Fibroblast of lung (primary cell): ENCODE measurements at regions not wholly inside any gene's neighbourhood (a gene's known extent, or its start where the extent isn't known, plus 50 kb on each side); places are given as distances from the start of the nearest gene placed in this dataset.

Experiments used
- DNase-seq, 2 donors: peaks; one replicate each; pipeline versions ENCODE4 v3.0.0 to v3.0.0-alpha.2; 2010; ENCODE audit warnings: low read depth in 2 of 2
- H2AFZ ChIP-seq: 2 replicates; pipeline ENCODE4 v1.5.1; 2012; ENCODE audit warnings: low read length, control low read depth, inconsistent platforms
- H3K27ac ChIP-seq: 2 replicates; pipeline ENCODE4 v1.5.1; 2011; ENCODE audit warnings: low read length, control low read depth; ENCODE audit not compliant: insufficient read depth
- H3K27me3 ChIP-seq: 2 replicates; pipeline ENCODE4 v1.5.1; 2011; ENCODE audit warnings: mild to moderate bottlenecking, low read length; ENCODE audit not compliant: control insufficient read depth, insufficient read depth
- H3K36me3 ChIP-seq: 2 replicates; pipeline ENCODE4 v1.5.1; 2011; ENCODE audit warnings: low read length; ENCODE audit not compliant: control insufficient read depth, insufficient read depth
- H3K4me1 ChIP-seq: 2 replicates; pipeline ENCODE4 v1.5.1; 2011; ENCODE audit warnings: low read length; ENCODE audit not compliant: control insufficient read depth, insufficient read depth; ENCODE audit errors: extremely low read depth
- H3K4me2 ChIP-seq: 2 replicates; pipeline ENCODE4 v1.5.1; 2011; ENCODE audit warnings: low read length, control low read depth; ENCODE audit not compliant: insufficient read depth; ENCODE audit errors: extremely low read depth
- H3K4me3 ChIP-seq, 4 experiments: fragments of 200-600 bp in 1 of 4; sonication (generic) in 1 of 4; replicated peaks in 1 of 4; 2 replicates each; pipeline ENCODE4 v1.5.1; 2011 to 2016; ENCODE audit warnings: low read length in 4 of 4, low read depth in 3 of 4, mild to moderate bottlenecking in 3 of 4, control low read depth in 2 of 4, inconsistent platforms in 1 of 4, mixed read lengths in 1 of 4; ENCODE audit not compliant: insufficient read depth in 1 of 4; ENCODE audit errors: control extremely low read depth in 1 of 4
- H3K79me2 ChIP-seq: 2 replicates; pipeline ENCODE4 v1.5.1; 2012; ENCODE audit warnings: mild to moderate bottlenecking, low read length, inconsistent platforms; ENCODE audit not compliant: control insufficient read depth, insufficient read depth
- H3K9ac ChIP-seq: 2 replicates; pipeline ENCODE4 v1.5.1; 2011; ENCODE audit warnings: mild to moderate bottlenecking, low read length, control low read depth; ENCODE audit not compliant: insufficient read depth
- H3K9me3 ChIP-seq: 2 replicates; pipeline ENCODE4 v1.5.1; 2012; ENCODE audit warnings: low read depth, low read length; ENCODE audit not compliant: control insufficient read depth, insufficient read depth
- H4K20me1 ChIP-seq: 2 replicates; pipeline ENCODE4 v1.5.1; 2011; ENCODE audit warnings: low read length; ENCODE audit not compliant: control insufficient read depth, insufficient read depth; ENCODE audit errors: extremely low read depth
- EZH2 ChIP-seq: IDR thresholded peaks from 2 replicates; pipeline ENCODE4 v1.5.1; 2012; ENCODE audit warnings: low read length, control low read depth, mild to moderate bottlenecking; ENCODE audit errors: missing control alignments
- TF ChIP-seq, protein P1 (sequence below), 2 donors: IDR thresholded peaks in 1 of 2; conservative IDR thresholded peaks in 1 of 2; 1 replicate in 1 of 2; 2 replicates in 1 of 2; pipeline ENCODE4 v1.5.1; 2011 to 2012; ENCODE audit warnings: low read length in 2 of 2, control low read depth in 1 of 2, inconsistent platforms in 1 of 2, low read depth in 1 of 2, mild to moderate bottlenecking in 1 of 2

DNA sequence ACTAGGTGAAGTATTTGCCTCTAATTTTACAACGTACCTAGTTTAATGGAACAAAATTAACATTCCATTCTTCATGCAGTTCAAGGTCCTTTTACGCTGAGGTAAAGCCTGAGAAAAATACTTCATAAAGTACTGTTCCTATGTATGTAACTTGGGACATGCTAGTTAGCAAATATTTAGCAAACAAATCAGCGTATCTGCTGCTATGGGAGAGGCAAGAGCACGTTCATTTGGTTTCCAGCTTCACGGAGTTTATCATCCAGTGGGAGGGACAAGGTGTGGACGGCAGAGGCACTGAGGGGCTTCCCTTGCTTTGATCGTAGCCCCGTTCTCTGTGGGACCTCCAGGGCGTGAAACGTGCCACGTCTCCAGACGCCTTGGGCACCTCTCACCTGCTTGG lies 248.8 kb downstream of the IRS2 start:
- H3K4me1 ChIP-seq = no peaks in the 10 kb centered on the region
- H3K27me3 ChIP-seq = no peaks in the 10 kb centered on the region
- no peak for TF ChIP-seq EZH2
- TF ChIP-seq, protein P1, sequence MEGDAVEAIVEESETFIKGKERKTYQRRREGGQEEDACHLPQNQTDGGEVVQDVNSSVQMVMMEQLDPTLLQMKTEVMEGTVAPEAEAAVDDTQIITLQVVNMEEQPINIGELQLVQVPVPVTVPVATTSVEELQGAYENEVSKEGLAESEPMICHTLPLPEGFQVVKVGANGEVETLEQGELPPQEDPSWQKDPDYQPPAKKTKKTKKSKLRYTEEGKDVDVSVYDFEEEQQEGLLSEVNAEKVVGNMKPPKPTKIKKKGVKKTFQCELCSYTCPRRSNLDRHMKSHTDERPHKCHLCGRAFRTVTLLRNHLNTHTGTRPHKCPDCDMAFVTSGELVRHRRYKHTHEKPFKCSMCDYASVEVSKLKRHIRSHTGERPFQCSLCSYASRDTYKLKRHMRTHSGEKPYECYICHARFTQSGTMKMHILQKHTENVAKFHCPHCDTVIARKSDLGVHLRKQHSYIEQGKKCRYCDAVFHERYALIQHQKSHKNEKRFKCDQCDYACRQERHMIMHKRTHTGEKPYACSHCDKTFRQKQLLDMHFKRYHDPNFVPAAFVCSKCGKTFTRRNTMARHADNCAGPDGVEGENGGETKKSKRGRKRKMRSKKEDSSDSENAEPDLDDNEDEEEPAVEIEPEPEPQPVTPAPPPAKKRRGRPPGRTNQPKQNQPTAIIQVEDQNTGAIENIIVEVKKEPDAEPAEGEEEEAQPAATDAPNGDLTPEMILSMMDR (conservative IDR thresholded peaks at IDR 0.05 in 1 of 2, IDR thresholded peaks at IDR 0.05 in 1 of 2; ENCODE audit: low read depth in 1 of 2, low read length in 2 of 2) = no peak

DNA sequence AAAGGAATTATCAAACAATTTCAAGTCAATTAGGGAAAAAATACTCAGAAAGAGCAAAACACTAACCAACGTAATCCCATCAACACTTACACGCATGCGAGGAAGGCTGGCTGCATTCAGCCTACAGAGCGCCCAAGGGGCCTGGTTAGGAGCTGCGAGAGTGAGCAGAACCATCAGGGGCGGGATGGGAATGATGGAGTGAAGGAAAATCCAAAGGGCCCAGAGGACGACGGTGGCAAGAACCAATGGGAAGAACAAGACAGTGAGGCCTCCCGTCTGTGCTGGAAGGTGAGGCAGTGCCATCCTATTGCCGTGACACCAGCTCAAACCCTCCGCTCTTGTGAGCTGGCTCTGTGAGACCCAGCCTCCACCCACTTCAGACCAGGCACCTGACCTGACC lies 253.0 kb downstream of the IRS2 start:
- no peak overlapping the region for H2AFZ ChIP-seq
- TF ChIP-seq, protein P1 (conservative IDR thresholded peaks at IDR 0.05 in 1 of 2, IDR thresholded peaks at IDR 0.05 in 1 of 2; ENCODE audit: low read depth in 1 of 2, low read length in 2 of 2) = no peak
- TF ChIP-seq EZH2 = no peak
- no peaks in the 10 kb centered on the region for H3K27me3 ChIP-seq

More for the DNA sequence above, 248.8 kb downstream of the IRS2 start:
- H2AFZ ChIP-seq = no peak overlapping the region
- no peaks in the 10 kb centered on the region for H4K20me1 ChIP-seq
- H3K4me2 ChIP-seq = no peak overlapping the region
- no peaks in the 10 kb centered on the region for H3K79me2 ChIP-seq
- H3K4me3 ChIP-seq = no peak overlapping the region
- H3K27ac ChIP-seq = no peak overlapping the region
- no peak overlapping the region for H3K9ac ChIP-seq
- no peaks in the 10 kb centered on the region for H3K36me3 ChIP-seq
- no peak for DNase-seq
- no peaks in the 10 kb centered on the region for H3K9me3 ChIP-seq

DNA sequence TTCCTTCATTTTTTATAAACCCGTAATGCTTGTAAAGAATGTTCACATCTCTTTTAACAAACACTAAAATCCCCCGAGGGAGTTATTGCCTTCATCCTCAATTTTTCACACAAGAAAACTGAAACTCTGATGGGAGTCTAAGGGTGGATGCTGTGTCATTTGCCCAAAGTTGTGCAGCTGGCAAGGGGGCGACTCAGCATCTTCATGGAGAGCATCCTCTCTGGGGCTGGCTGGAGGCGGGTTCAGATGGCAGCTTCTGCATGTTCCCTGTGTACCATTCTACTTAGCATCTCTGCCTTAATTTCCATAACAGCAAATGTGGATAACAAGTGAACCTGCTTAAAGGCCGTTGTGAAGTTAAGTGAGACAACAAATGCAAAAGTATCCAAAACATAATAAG lies 256.4 kb downstream of the IRS2 start:
- H3K79me2 ChIP-seq = no peaks in the 10 kb centered on the region
- H4K20me1 ChIP-seq = no peaks in the 10 kb centered on the region
- TF ChIP-seq, protein P1 (conservative IDR thresholded peaks at IDR 0.05 in 1 of 2, IDR thresholded peaks at IDR 0.05 in 1 of 2; ENCODE audit: low read depth in 1 of 2, low read length in 2 of 2) = no peak
- no peak for TF ChIP-seq EZH2
- H3K36me3 ChIP-seq = no peaks in the 10 kb centered on the region
- no peaks in the 10 kb centered on the region for H3K9me3 ChIP-seq
- no peak overlapping the region for H3K9ac ChIP-seq
- H3K4me3 ChIP-seq = no peak overlapping the region
- no peak for DNase-seq
- H3K27ac ChIP-seq = no peak overlapping the region
- H3K4me2 ChIP-seq = no peak overlapping the region
- H2AFZ ChIP-seq = no peak overlapping the region
- no peaks in the 10 kb centered on the region for H3K27me3 ChIP-seq
- no peaks in the 10 kb centered on the region for H3K4me1 ChIP-seq

More for the DNA sequence above, 253.0 kb downstream of the IRS2 start:
- Histone ChIP-seq H3K79me2 (no peaks in the 10 kb centered on the region), H3K9me3 (no peaks in the 10 kb centered on the region), H3K36me3 (no peaks in the 10 kb centered on the region), H3K4me3 (no peak overlapping the region), H3K4me2 (no peak overlapping the region), H3K4me1 (no peaks in the 10 kb centered on the region), H3K27ac (no peak overlapping the region), H4K20me1 (no peaks in the 10 kb centered on the region), H3K9ac (no peak overlapping the region)
- DNase-seq = no peak
